Upper lobe of right lung (tissue), 1 donor: ENCODE measurements at regions not wholly inside any gene's neighbourhood (a gene's known extent, or its start where the extent isn't known, plus 50 kb on each side); places are given as distances from the start of the nearest gene placed in this dataset.

ENCODE experiments used
- ATAC-seq: fragments of 200-7000 bp; cut with Tn5 transposase; one replicate; pipeline ENCODE4 v1.9.1; 2020; ENCODE audit warnings: mild to moderate bottlenecking, moderate library complexity
- DNase-seq: peaks from one replicate; pipeline ENCODE4 v3.0.0-alpha.2; 2020
- H3K27ac ChIP-seq: fragments of 200-600 bp; one replicate; pipeline ENCODE4 v1.8.0; 2022
- H3K27me3 ChIP-seq: fragments of 200-600 bp; one replicate; pipeline ENCODE4 v1.8.0; 2022; ENCODE audit warnings: mild to moderate bottlenecking
- H3K36me3 ChIP-seq: fragments of 200-600 bp; one replicate; pipeline ENCODE4 v1.8.0; 2022
- H3K4me1 ChIP-seq: fragments of 200-600 bp; one replicate; pipeline ENCODE4 v1.8.0; 2022
- H3K4me3 ChIP-seq: fragments of 200-600 bp; one replicate; pipeline ENCODE4 v1.8.0; 2022; ENCODE audit warnings: mild to moderate bottlenecking
- H3K9me3 ChIP-seq: fragments of 200-600 bp; one replicate; pipeline ENCODE4 v1.8.0; 2022
- intact Hi-C: fragments of 100-400 bp; cut with DNase I; formaldehyde crosslinking; loops from one replicate; pipeline ENCODE4 v1.11.0; 2022
- TF ChIP-seq, protein P1 (sequence below): fragments of 200-600 bp; IDR thresholded peaks from one replicate; pipeline ENCODE4 v1.8.0; 2022; ENCODE audit warnings: antibody characterized with exemption
- donor health status: DM: no; HTN: yes; CAD: no; lungs with severe emphysema.

DNA sequence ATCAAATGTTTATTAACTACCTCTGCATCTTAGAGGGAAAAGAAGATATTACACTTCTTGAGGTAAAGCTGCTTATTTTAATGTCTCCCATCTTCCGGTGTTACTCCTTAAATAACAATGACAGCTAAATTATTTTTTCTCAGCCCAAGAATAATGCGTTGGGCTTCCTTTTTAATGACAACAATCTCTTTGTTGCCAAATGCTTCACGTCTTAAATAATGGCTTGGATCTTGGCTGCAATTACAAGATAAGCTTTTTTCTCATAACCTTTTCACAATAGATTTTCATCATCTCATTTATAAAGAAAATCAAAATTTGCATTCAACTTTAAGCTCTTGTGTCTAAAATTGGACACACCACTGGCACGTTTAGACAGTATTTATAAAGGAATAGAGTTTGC lies 89.2 kb upstream of the COL8A1 start:
- no peak for DNase-seq
- no peak for ATAC-seq
- Histone ChIP-seq H3K27me3 (no peaks in the 10 kb centered on the region), H3K36me3 (no peaks in the 10 kb centered on the region), H3K4me3 (no peak overlapping the region), H3K27ac (no peak overlapping the region), H3K4me1 (peaks cover 18% of the 10 kb centered on the region), H3K9me3 (no peaks in the 10 kb centered on the region)
- intact Hi-C loops: no loop called here
- TF ChIP-seq, protein P1, sequence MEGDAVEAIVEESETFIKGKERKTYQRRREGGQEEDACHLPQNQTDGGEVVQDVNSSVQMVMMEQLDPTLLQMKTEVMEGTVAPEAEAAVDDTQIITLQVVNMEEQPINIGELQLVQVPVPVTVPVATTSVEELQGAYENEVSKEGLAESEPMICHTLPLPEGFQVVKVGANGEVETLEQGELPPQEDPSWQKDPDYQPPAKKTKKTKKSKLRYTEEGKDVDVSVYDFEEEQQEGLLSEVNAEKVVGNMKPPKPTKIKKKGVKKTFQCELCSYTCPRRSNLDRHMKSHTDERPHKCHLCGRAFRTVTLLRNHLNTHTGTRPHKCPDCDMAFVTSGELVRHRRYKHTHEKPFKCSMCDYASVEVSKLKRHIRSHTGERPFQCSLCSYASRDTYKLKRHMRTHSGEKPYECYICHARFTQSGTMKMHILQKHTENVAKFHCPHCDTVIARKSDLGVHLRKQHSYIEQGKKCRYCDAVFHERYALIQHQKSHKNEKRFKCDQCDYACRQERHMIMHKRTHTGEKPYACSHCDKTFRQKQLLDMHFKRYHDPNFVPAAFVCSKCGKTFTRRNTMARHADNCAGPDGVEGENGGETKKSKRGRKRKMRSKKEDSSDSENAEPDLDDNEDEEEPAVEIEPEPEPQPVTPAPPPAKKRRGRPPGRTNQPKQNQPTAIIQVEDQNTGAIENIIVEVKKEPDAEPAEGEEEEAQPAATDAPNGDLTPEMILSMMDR: no peak

DNA sequence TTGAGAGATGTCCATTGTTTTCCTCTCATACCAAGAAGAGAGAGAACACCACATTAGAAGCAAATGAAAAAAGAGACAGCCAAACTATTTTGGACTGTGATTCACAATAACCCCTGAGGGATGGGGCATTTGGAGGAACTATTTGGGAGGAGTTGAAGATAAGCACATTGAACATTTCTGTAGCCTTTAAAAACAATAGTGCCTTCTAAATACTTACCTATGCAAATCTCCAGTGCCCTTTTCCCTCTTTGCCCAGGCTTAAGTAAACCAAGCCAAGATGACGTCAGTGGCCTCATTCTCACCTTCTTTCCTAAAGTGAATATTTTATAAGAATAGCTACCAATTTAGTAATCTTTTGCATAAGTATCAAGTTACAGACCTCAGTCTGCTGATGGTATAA lies 89.7 kb upstream of the COL8A1 start:
- DNase-seq: no peak
- H3K4me3 ChIP-seq: no peak overlapping the region
- no peaks in the 10 kb centered on the region for H3K27me3 ChIP-seq
- no peaks in the 10 kb centered on the region for H3K36me3 ChIP-seq
- ATAC-seq: no peak
- no peak overlapping the region for H3K27ac ChIP-seq
- intact Hi-C loops: no loop called here
- H3K4me1 ChIP-seq: peaks cover 18% of the 10 kb centered on the region
- TF ChIP-seq, protein P1: no peak
- H3K9me3 ChIP-seq: no peaks in the 10 kb centered on the region

DNA sequence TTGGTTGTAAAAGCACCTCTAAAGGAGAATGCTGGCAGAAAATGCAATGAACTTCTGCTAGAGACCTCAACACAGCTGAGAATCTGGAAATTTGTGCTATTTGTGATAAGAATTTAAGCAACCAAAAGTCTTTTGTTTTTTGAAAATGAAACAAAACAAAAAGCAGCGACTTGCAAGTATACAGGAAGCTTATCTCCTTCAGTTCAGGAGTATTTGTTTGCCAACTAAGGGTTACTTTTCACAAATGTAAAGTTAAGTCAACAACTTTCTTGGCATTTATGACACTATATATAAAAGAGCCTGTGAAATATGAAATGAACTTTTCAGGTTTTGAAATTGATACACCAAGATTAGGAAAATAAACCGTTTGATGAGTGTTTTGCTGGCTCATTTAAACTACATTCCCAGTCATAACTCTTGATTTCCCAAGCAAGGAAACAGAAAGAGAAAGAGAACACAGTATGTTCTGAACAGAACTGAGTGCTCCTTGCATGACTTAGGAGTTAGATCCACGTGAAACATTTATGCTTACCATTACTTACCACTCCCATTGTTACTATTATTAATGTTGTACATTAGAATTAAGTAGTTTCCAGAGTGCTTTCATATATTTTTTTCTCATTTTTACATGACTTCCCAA lies 92.3 kb upstream of the COL8A1 start:
- Histone ChIP-seq H3K4me1 (peaks cover 18% of the 10 kb centered on the region), H3K36me3 (no peaks in the 10 kb centered on the region), H3K27me3 (no peaks in the 10 kb centered on the region), H3K9me3 (no peaks in the 10 kb centered on the region), H3K4me3 (peak overlapping the region; percentile 22), H3K27ac (peak overlapping the region; percentile 61)
- DNase-seq (no peak), ATAC-seq (peak; percentile 59)
- intact Hi-C loops: no loop called here
- TF ChIP-seq, protein P1: no peak

DNA sequence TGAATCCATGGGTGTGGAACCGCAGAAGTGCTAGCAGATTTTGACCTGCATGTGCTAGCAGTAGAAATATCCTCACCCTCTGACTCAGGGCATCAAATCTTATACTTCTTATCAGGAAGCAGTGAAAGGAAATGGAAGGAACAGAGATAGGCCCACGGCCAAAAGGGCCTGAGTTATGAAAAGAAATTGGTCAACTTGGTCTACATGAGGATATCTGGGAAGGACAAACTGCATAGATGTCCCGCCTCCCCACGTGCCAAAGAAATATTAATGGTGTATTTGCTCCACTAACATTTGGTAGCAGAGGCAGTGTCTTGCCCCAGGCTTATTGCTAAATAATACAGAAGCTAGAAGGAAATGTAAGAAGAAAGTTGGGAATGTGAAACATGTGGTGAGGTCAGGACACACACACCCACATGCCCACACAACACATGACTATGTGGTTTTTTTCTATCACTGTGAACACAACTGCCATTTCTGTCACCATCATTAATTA lies 93.6 kb upstream of the COL8A1 start:
- intact Hi-C loops: no loop called here
- peak; percentile 66 for ATAC-seq
- Histone ChIP-seq H3K36me3 (no peaks in the 10 kb centered on the region), H3K4me3 (no peak overlapping the region), H3K27ac (no peak overlapping the region), H3K27me3 (no peaks in the 10 kb centered on the region), H3K4me1 (peaks cover 18% of the 10 kb centered on the region), H3K9me3 (no peaks in the 10 kb centered on the region)
- no peak for DNase-seq
- TF ChIP-seq, protein P1: no peak

DNA sequence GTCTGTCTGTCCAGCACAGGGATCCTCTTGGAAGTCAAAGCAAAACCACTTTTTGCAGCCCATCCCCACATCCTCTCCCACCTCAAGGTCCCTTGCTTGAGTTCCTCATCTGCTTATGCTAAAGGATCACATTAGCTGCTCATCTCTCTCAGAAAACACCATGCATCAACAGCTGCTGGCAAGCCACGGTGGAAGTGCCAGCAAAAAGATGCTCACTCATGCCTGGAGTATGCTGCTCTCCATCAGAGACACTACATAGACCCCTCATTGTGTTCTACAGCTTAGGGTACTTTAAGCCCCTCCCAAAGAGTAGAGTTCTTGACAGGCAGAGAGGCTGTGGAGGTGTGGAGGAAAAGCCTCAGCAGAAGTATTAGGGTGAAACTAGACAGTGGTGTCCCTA lies 94.6 kb upstream of the COL8A1 start:
- Histone ChIP-seq H3K4me3 (no peak overlapping the region), H3K36me3 (no peaks in the 10 kb centered on the region), H3K27me3 (no peaks in the 10 kb centered on the region), H3K4me1 (peaks cover 18% of the 10 kb centered on the region), H3K9me3 (no peaks in the 10 kb centered on the region), H3K27ac (no peak overlapping the region)
- intact Hi-C loops: no loop called here
- TF ChIP-seq, protein P1: no peak
- ATAC-seq (no peak), DNase-seq (no peak)
